ENCODE measurements at regions not wholly inside any gene's neighbourhood (a gene's known extent, or its start where the extent isn't known, plus 50 kb on each side); places are given as distances from the start of the nearest gene placed in this dataset.

GRCh38 chr2:60296219-60296955 lies 257.1 kb downstream of the BCL11A start:
- no peak for DNase-seq (ENCODE audit: low read depth, low spot score)

- no peak for DNase-seq (ENCODE audit: low read depth, low spot score)
Observed at GRCh38 chr2:60295636-60295962, 257.9 kb downstream of the BCL11A start.

GRCh38 chr2:60294901-60295635 lies 258.4 kb downstream of the BCL11A start:
- no peak for DNase-seq (ENCODE audit: low read depth, low spot score)

- no peak for DNase-seq (ENCODE audit: low read depth, low spot score)
Observed at GRCh38 chr2:60292242-60292641, 261.2 kb downstream of the BCL11A start.

GRCh38 chr2:60290509-60290908 lies 262.9 kb downstream of the BCL11A start:
- no peak for DNase-seq (ENCODE audit: low read depth, low spot score)

GRCh38 chr2:60285626-60286316 lies 267.7 kb downstream of the BCL11A start:
- no peak for DNase-seq (ENCODE audit: low read depth, low spot score)

GRCh38 chr2:60283626-60284025 lies 269.8 kb downstream of the BCL11A start:
- no peak for DNase-seq (ENCODE audit: low read depth, low spot score)

GRCh38 chr2:60282886-60283285 lies 270.6 kb downstream of the BCL11A start:
- no peak for DNase-seq (ENCODE audit: low read depth, low spot score)

GRCh38 chr2:60281730-60282129 lies 271.7 kb downstream of the BCL11A start:
- no peak for DNase-seq (ENCODE audit: low read depth, low spot score)

- DNase-seq (ENCODE audit: low read depth, low spot score): no peak
Observed at GRCh38 chr2:60280238-60280637, 273.2 kb downstream of the BCL11A start.

- DNase-seq (ENCODE audit: low read depth, low spot score): no peak
Observed at GRCh38 chr2:60278906-60279305, 274.5 kb downstream of the BCL11A start.

- no peak for DNase-seq (ENCODE audit: low read depth, low spot score)
Observed at GRCh38 chr2:60275958-60276357, 277.5 kb downstream of the BCL11A start.

GRCh38 chr2:60273836-60274235 lies 279.6 kb downstream of the BCL11A start:
- DNase-seq (ENCODE audit: low read depth, low spot score): no peak

GRCh38 chr2:60271713-60272112 lies 281.7 kb downstream of the BCL11A start:
- no peak for DNase-seq (ENCODE audit: low read depth, low spot score)

GRCh38 chr2:60271131-60271530 lies 282.3 kb downstream of the BCL11A start:
- DNase-seq (ENCODE audit: low read depth, low spot score): no peak

GRCh38 chr2:60268661-60269060 lies 284.8 kb downstream of the BCL11A start:
- no peak for DNase-seq (ENCODE audit: low read depth, low spot score)

- no peak for DNase-seq (ENCODE audit: low read depth, low spot score)
Observed at GRCh38 chr2:60268032-60268431, 285.4 kb downstream of the BCL11A start.

GRCh38 chr2:60267122-60267521 lies 286.3 kb downstream of the BCL11A start:
- DNase-seq (ENCODE audit: low read depth, low spot score): no peak

GRCh38 chr2:60262178-60262577 lies 291.3 kb downstream of the BCL11A start:
- DNase-seq (ENCODE audit: low read depth, low spot score): no peak

GRCh38 chr2:60260639-60261296 lies 292.7 kb downstream of the BCL11A start:
- DNase-seq (ENCODE audit: low read depth, low spot score): no peak

GRCh38 chr2:60259781-60260180 lies 293.7 kb downstream of the BCL11A start:
- DNase-seq (ENCODE audit: low read depth, low spot score): no peak

GRCh38 chr2:60252581-60253150 lies 300.8 kb downstream of the BCL11A start:
- DNase-seq (ENCODE audit: low read depth, low spot score): no peak
